NCI-H2171 treated with DMSO at 0.1 percent for 48 hours (cell line): ENCODE measurements at regions not wholly inside any gene's neighbourhood (a gene's known extent, or its start where the extent isn't known, plus 50 kb on each side); places are given as distances from the start of the nearest gene placed in this dataset.
A peak's percentile ranks its signal among the peaks of the same experiment; 100 is the strongest.
"Not testable (repeated sequence)": the region's sequence is repeated elsewhere in the genome, so short reads cannot be mapped to it uniquely, and the experiment has no call there.

Experiments used
- DNase-seq: peaks from one replicate; lab custom pipeline; 2025; lab: John Stamatoyannopoulos, UW

DNA sequence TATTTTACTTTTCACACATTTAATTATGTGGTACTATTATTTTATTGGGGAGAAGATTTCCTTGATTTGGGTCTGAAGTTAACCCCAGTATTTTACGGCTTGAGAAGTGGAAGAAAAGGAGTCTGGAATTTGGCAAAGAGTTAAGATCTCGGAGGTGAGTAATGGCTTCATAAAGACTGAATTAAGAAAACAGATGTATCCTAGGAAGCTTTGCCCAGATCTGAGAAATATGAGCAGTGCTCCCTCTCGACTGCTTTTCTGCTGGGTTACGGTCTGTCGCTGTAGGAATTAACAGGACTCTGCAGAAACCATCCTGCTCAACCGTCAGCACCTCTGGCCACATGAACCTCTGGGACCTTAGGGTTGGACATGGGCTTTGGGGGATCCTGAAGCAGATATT is 163.6 kb upstream of the NDN start:
- no peak for DNase-seq

DNA sequence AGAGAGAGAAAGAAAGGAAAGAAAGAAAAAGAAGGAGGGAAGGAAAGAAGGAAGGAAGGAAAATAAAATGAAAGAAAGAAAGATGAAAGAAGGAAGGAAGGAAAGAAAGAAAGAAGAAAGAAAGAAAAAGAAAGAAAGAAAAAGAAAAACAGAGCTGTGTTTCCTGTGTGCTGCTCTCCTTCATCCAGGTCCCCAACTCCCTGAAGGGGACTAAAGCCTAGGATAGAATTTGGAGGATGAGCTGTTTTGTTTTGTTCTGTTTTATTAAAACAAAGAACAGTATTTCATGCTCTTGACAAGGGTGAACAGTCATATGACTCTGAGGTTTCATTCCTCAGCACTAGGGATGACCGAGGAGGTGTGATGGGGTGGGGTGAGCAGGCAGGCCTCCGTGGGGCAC is 164.8 kb upstream of the NDN start:
- no peak for DNase-seq

DNA sequence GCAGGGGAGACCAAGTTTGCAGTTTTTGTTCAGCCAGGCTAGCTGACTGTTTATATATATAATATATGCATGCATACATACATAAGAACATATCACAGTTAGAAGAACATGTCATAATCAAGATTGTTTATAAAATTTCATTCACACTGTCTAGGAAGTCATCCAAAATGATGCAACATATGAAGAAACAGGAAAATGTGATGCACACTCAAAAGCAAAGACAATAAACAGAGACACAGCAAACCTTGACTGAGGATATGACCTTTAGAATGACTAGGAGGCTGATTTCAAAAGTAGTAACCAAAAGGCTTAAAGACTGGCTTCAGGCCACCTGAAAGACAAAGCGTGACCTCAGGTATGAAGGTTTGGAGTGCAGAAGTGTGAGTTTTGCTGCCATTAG is 166.2 kb upstream of the NDN start:
- DNase-seq: no peak

DNA sequence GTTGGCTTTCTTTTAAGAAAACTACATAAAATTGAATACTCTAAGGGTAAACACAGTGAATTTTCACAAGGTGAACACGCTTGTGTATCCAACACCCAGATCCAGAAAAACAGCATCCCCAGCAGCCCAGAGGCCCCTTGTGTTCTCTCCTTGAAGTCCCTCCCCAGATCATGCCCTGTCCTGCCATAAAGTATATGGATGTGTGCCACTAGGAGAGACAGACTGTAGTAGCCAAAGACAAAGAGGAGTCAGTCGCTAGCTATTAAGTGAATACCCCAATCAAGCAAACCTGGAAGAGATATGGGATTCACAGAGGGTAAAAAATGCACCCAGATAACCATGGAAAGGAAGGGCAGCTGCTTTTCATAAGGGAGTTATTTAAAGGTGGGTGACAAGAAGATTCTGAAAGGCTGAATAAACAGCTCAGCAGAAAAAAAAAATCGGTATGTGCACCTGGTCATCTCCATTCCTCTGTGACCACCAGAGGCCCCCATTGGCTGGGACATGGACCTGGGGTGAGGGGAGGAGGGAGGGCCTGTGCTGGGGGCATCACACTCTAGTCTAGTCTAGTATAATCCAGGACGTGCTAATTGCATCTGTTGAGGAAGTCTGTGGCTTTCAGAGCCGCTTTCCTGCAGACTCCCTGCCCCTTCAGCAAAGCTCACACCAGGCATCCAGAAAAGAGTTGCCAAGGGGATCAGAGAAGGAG is 167.3 kb upstream of the NDN start:
- DNase-seq: no peak

DNA sequence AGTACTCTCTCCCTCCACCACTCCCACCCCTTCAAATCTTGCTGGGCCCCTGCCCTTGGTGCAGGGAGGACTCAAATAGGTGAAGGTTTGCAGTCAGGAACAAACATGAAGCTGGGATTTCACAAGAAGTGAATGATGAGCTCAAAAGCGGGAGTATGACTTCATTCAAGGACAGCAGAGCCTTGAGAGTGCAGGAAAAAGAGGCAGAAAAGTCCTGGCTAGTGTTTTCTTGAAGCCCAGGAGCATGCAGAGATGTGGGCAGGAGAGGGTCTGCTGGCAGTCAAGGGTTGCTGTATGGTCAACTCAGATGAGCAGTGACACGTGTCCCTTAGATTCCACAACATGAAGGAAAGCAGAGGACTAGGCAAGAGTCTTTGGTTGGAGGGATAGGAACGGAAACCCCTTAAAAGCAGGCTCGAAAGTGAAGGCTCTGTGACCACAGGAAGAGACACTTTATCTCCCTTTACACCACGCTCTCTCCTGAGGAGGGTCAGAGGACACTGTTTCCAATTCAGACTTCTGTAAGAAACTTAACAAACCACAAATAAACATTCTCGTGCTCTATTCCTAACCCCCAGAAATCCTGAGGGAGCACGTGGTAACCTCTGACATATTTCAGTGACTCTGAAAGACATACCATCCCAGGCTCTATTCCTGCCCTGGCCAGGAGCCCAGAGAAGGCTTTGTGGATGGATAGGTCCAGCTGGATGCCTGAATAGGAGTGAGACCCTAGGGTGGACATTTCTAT is 168.0 kb upstream of the NDN start:
- no peak for DNase-seq

DNA sequence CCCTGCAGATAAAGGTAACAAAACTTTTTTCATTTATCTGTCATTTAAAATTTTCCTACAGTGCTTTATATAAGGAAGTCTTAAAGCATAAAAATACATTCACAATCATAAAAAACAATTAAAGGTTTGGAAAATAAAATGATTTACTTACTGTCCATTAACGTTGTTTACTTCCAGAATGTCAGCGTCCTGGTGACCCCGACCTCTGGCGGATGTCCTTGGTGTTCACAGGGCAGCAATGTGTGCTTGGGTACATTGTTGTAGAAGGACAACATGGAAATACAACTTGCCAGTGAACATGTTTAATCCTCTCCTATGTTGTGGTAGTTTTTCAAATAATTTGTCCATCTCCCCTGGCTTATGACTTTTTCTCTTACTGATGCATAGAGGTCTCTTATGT is 168.8 kb upstream of the NDN start:
- DNase-seq: no peak

DNA sequence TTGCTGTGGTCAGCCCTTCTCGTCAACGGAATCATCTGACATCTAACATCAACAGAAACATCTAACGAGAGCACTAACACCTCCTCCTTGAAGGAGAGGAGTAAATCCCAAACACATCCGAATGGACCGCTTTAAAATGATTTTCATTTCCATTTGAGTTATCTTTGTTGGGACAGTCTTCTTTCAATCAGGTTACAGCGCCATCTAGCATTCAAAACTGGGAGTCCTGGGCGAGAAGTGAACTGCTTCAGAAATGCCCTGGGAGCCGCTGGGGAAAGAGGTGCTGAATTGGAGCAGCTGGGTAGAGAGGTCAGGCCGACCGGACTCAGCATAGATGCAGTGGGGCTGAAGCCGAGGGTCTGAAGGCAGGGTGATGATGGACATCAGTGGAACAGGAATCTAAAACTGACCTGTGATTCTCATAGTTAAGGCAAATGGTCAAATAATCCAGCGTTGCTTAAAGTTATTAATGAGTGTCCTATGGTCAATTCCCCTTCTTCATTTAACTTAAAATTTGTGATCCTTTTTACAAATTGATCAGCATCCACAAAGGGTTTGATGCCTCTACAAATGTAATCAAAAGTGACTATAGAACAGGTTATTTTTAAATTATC is 170.0 kb upstream of the NDN start:
- DNase-seq: peak; percentile 6

DNA sequence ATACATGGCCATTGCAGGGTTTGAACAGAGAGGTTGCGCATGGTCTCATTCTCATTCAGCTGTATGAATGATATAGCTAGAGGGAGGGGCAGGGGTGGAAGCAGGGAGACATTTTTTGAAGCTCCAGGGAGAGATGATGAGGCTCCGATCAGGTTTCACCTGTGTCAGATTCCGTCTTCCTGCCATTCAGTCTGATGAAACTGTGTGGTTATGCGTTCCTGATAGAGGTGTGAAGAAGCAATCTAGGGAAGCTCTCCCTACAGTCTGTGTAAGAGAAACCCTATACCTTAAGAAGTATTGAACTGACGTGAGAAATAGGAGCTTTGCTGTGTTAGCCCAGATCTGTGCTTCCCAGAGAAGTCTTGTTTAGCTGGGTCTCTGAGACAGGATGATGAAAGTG is 171.9 kb upstream of the NDN start:
- DNase-seq: no peak

DNA sequence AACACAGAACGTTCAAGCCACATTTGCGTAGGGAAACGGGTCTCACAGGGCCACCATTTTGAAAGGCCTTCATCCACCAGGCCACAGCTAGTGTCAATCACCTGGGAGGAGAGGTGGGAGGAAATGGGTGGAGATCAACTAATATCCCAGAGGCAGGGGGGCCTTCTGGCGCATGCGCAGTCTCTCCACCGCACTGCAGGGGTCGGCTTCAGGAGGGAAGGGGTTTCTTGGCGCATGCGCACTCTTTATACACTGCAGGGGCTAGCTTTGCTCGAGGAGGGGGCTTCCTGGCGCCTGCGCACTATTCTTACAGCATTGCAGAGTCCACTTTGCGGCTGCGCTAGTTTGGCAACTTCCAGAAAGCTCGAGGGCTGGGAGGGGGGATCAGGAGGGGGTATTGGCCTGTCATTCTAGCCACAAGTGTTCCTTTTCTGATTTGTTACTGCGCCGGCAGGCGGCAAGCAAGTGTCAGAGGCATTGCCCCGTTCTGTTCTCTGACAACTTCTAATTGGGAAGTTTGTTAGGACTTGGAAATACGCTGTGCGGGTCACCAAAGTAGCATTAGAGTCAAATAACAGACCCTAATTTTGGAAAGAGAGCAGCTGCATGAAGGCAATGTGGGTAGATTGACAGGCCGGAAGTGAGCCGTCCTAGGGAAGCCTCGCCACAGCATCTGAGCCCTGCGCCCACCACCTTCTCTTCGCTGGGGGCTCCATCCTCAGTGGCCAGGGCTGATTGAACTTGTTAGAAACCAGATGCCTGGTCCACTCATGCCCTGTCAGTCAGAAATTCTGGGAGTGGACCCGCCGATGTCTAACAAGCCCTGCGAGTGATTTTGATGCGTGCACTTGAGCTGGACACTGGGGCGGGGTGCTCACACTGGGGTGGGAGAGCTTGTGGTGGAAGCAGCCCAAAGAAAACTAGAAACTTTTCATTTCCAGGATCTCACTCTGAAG is 173.5 kb upstream of the NDN start:
- DNase-seq: no peak

DNA sequence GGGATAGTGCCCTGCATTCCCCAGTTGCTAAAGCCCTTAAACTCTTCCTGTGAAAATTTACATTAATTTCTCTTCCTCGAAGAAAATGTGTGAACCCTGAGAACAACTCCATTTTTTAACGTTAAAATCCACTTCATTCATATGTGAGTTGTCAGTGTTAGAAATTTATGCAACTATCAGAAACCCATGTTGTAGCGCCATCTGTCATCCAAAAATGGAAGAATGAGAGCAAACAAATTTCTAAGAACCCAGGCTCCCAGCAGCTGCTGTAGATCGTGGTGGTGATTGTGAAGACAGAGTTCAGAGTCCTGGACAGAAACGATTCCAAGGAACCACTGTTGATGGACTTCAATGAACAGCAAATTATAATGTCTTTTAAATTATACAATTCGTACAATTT is 179.7 kb upstream of the NDN start:
- DNase-seq: peak; percentile 1

DNA sequence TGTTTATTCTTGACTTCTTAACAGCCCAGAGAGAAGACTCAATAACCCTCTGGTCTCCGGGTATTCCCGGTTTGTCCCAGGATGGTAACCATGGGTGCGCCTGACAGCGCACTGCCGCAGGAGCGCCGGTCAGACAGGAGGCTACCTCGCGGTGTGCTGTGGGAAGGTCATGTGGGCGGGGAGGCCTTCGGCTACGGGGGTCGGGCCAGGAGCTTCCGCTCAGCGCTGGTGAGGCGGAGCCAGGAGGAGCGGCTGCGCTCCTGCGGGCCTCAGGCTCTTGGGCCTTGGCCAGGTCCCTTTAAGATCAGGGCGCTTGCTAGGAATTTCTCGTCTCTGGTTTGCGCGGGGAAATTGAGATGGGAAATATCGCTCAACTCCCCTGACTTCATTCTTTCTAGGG is 182.3 kb upstream of the NDN start:
- no peak for DNase-seq

DNA sequence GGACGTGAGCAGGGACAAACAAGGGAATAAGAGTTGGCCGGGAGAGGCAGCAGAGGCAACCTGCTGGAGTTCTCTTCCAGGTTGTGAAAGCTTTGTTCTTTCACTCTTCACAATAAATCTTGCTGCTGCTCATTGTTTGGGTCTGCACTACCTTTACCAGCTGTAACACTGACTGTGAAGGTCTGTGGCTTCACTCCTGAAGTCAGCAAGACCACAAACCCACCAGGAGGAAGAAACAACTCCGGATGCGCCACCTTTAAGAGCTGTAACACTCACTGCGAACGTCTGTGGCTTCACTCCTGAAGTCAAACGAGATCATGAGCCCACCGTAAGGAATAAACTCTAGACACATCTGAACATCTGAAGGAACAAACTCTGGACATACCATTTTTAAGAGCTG is 186.5 kb upstream of the NDN start:
- DNase-seq: not testable (repeated sequence)

DNA sequence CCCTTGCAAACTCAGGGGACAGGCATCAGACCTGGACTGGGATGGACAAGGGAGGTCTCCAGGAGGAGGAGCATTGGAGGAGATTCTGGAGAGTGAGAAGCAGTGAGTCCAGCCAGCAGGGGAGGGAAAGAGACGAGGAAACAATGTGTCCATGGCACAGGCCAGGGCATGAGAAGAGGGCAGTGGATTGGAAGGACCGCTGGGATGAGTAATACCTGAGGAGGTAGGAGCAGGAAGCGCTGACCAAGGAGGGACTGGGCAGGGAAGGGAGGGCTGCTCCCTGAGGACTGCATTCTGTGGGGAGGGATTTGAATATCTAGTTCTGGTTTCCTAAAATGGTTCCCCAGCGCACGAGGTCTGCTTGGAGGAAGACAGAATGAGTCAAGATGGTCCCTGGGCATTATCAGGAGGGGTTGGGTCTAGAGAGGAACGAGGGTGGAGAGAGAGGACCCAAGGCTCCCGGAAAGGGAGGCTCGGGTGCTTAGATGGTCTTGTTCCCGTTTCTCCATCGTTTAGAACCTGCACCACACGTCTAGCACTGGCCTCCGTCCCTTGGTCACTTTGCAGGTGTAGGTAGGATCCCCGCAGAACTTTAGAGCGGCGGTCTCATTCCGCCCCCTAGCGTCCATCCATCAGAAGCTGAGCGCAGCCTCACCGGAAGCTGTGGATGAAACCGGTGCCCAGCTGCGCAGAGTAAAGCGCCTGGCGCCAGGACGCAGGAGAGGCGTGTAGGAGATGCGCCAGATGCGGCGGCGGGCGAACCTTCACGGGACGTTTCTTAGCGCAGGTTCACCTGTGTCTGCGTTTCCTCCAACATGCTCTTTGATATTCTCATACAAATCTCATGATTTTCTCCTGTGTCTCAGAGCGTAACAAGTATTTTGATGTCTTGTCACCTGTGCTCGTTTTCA is 190.7 kb upstream of the NDN start:
- peak; percentile 40 for DNase-seq

DNA sequence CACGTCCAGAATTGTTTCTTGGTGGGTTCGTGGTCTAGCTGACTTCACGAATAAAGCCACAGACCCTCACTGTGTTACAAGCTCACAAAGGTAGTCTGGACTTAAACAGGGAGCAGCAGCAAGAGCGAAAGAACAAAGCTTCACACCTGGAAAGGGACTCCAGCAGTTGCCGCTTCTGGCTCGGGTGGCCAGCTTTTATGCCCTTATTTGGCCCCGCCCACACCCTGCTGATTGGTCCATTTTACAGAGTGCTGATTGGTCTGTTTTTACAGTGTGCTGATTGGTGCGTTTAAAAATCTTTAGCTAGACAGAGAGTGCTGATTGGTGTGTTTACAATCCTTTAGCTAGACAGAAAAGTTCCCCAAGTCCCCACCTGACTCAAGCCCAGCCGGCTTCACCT is 194.2 kb upstream of the NDN start:
- no peak for DNase-seq

DNA sequence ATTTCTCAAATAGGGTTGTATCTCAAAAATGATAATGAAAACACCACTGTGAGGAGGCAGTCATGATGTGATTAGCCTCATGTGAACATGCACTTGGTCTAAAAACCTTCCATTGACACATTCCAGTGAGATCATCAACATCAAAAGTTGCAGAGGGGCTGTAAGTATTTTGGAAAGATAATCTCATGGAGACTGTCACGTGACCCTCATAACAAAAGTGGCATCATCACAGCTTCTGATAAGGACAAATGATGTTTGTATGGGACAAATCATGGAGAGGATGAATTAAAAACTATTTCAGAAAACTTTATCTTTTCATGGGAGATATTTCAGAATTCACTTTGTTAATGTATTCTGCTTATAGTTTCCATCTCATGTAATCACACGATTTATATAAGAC is 203.1 kb upstream of the NDN start:
- no peak for DNase-seq

DNA sequence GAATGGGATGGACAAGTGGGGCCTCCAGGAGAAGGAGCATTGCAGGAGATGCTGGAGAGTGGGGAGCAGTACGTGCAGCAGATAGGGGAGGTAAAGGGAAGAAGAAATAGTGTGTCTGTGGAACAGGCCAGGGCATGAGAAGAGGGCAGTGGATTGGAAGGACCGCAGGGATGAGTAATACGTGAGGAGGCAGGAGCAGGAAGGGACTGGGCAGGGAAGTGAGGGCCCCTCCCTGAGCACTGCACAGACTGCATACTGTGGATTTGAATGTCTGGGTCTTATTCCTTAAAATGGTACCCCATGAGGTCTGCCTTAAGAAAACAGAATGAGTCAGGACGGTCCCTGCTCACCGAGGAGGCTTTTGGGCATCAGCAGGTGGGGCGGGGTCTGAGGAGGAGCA is 210.0 kb upstream of the NDN start:
- no peak for DNase-seq

DNA sequence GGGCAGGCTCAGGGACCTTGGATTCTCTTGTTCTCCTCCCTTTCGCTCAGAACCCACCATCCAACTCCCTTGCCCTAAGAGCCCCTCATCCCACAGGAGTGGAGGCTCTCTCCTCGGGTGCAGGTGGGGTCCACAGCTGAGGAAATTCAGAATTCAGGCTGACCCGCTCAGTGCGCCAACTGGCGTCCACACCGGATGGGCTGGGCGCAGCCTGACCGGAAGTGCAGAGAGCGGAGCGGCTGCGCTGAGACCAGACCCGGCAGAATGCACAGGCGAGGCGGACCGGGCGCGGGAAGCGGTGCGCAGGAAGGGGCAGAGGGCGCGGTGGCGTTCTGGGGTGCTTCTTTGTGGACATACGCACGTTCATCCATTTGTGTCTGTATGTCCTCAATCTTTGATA is 210.4 kb upstream of the NDN start:
- DNase-seq: no peak

DNA sequence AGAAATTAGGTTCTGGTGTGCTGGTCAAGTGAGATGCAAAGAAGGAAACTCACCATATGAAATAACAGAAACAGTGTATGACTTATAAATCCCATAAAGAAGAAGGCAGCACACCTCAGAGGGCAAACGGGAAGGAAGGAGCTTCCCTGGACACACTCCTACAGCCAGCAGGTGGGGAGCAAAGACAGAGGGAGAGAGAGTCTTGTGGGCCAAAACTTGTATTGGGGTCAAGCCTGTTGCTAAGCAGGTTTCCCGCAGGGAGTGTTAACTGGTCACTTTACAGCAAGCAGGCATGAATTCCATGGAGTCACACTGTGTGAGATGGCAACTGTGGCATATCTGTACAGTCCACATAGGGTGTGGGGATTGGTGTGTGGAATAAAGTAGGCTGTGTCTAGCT is 222.9 kb upstream of the NDN start:
- no peak for DNase-seq

DNA sequence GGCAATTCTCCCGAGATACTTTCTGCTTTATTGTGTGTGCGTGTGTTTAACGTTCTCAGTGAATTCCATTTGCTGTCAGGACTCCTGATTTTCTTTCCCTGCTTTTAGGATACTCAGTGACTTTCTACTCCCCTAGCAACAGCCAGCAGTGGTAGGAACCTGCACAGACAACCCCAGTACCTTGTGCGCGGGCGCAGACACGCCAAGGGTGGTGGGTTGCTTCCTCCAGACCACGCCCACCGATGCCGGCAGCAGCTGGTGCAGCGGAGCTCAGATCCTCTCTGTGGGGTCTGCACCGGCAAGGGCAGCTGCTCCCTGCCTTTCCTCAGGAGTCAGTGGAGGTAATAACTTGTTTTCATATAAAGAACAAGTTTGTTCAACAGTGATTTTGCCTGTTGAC is 225.1 kb upstream of the NDN start:
- DNase-seq: no peak

DNA sequence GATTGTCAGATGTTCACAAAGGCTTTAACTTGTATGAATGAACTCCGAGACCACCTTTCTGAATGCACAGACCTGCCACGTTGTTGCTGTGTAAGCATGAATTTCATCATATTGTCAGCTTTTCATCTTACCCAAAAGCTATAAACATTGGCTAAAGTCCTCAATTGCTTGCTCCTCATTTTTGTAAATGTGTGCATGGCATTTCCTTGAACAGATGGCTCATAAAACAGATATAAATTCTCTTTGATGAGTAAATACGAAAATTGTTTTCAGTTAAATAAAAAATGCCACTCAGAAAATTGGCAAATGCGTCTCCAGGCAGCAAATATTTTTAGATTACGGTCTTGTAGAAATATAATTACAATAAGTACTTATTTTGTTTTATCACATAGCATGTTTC is 226.0 kb upstream of the NDN start:
- no peak for DNase-seq

DNA sequence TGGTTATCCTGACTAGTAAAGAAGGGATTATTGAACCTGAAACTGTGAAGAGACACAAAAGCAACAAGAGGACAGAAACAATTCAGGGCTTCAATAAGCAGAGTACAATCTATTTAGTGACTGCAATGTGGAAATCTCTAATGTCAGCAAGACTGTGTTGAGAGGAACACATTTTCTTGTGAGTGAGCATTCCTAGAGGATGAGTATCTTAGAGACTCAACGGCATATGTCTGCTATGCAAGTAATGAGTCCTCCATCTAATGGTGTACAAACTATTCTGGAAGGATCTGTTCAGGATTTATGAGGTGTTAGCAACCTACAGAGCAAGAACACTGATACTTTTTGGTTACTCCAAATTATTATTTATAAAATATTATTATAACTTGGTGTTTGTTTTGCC is 226.5 kb upstream of the NDN start:
- no peak for DNase-seq
